ENCODE measurements at regions not wholly inside any gene's neighbourhood (a gene's known extent, or its start where the extent isn't known, plus 50 kb on each side); places are given as distances from the start of the nearest gene placed in this dataset.

GRCh38 chr2:121128741-121129659, 156.0 kb downstream of the TFCP2L1 start:
- TF ChIP-seq SIN3A (IDR thresholded peaks at IDR 0.05; ENCODE audit: borderline replicate concordance, insufficient read depth, low read length) (no peak), POLR2AphosphoS5 (IDR thresholded peaks at IDR 0.05; ENCODE audit: low read depth, low read length) (no peak), TAF1 (IDR thresholded peaks at IDR 0.05; ENCODE audit: borderline replicate concordance, insufficient read depth, low read length) (no peak)
